ENCODE measurements at regions not wholly inside any gene's neighbourhood (a gene's known extent, or its start where the extent isn't known, plus 50 kb on each side); places are given as distances from the start of the nearest gene placed in this dataset.

GRCh38 chr2:145854039-145854755, 1334.3 kb upstream of the ZEB2 start:
- DNase-seq (ENCODE audit: low read depth, low spot score) = no peak

- no peak for DNase-seq (ENCODE audit: low read depth, low spot score)
These were observed 1331.8 kb upstream of the ZEB2 start for GRCh38 chr2:145851730-145852129.

GRCh38 chr2:145849466-145849865, 1329.5 kb upstream of the ZEB2 start:
- DNase-seq (ENCODE audit: low read depth, low spot score) = no peak

- DNase-seq (ENCODE audit: low read depth, low spot score) = no peak
These were observed 1327.1 kb upstream of the ZEB2 start for GRCh38 chr2:145846982-145847381.

GRCh38 chr2:145845923-145846322, 1326.0 kb upstream of the ZEB2 start:
- no peak for DNase-seq (ENCODE audit: low read depth, low spot score)

- no peak for DNase-seq (ENCODE audit: low read depth, low spot score)
These were observed 1325.4 kb upstream of the ZEB2 start for GRCh38 chr2:145845207-145845894.

GRCh38 chr2:145841973-145842372, 1322.1 kb upstream of the ZEB2 start:
- DNase-seq (ENCODE audit: low read depth, low spot score) = no peak

- no peak for DNase-seq (ENCODE audit: low read depth, low spot score)
These were observed 1317.1 kb upstream of the ZEB2 start for GRCh38 chr2:145836986-145837385.

GRCh38 chr2:145835665-145836064, 1315.7 kb upstream of the ZEB2 start:
- DNase-seq (ENCODE audit: low read depth, low spot score) = no peak

- no peak for DNase-seq (ENCODE audit: low read depth, low spot score)
These were observed 1312.8 kb upstream of the ZEB2 start for GRCh38 chr2:145832681-145833080.

- no peak for DNase-seq (ENCODE audit: low read depth, low spot score)
These were observed 1310.0 kb upstream of the ZEB2 start for GRCh38 chr2:145829931-145830330.

- DNase-seq (ENCODE audit: low read depth, low spot score) = no peak
These were observed 1307.3 kb upstream of the ZEB2 start for GRCh38 chr2:145827235-145827634.

- DNase-seq (ENCODE audit: low read depth, low spot score) = no peak
These were observed 1304.5 kb upstream of the ZEB2 start for GRCh38 chr2:145824384-145824783.

- no peak for DNase-seq (ENCODE audit: low read depth, low spot score)
These were observed 1303.1 kb upstream of the ZEB2 start for GRCh38 chr2:145822892-145823534.

- DNase-seq (ENCODE audit: low read depth, low spot score) = no peak
These were observed 1300.7 kb upstream of the ZEB2 start for GRCh38 chr2:145820651-145821050.

GRCh38 chr2:145818890-145819504, 1299.1 kb upstream of the ZEB2 start:
- no peak for DNase-seq (ENCODE audit: low read depth, low spot score)

- DNase-seq (ENCODE audit: low read depth, low spot score) = no peak
These were observed 1296.0 kb upstream of the ZEB2 start for GRCh38 chr2:145815933-145816332.

GRCh38 chr2:145813481-145813880, 1293.6 kb upstream of the ZEB2 start:
- DNase-seq (ENCODE audit: low read depth, low spot score) = no peak

- no peak for DNase-seq (ENCODE audit: low read depth, low spot score)
These were observed 1292.2 kb upstream of the ZEB2 start for GRCh38 chr2:145812165-145812554.

GRCh38 chr2:145811276-145812164, 1291.6 kb upstream of the ZEB2 start:
- DNase-seq (ENCODE audit: low read depth, low spot score) = no peak

GRCh38 chr2:145807968-145808367, 1288.0 kb upstream of the ZEB2 start:
- DNase-seq (ENCODE audit: low read depth, low spot score) = no peak
